HL-60 (cell line): ENCODE measurements at regions not wholly inside any gene's neighbourhood (a gene's known extent, or its start where the extent isn't known, plus 50 kb on each side); places are given as distances from the start of the nearest gene placed in this dataset.

Experiments used
- CTCF ChIP-seq: IDR thresholded peaks from one replicate; pipeline ENCODE4 v1.5.1; 2011; ENCODE audit warnings: low read length, control low read depth, inconsistent platforms; ENCODE audit not compliant: insufficient read depth
- REST ChIP-seq: IDR thresholded peaks from 2 replicates; pipeline ENCODE4 v1.6.1; 2012; ENCODE audit warnings: low read depth; ENCODE audit not compliant: insufficient replicate concordance
- SPI1 ChIP-seq: IDR thresholded peaks from 2 replicates; pipeline ENCODE4 v1.6.1; 2012; ENCODE audit warnings: low read depth, mild to moderate bottlenecking, borderline replicate concordance

- TF ChIP-seq CTCF (no peak), SPI1 (no peak), REST (no peak)
Measured at GRCh38 chr12:16719713-16720416, 113.9 kb upstream of the LMO3 start.
